ENCODE measurements at regions not wholly inside any gene's neighbourhood (a gene's known extent, or its start where the extent isn't known, plus 50 kb on each side); places are given as distances from the start of the nearest gene placed in this dataset.

- Mint-ChIP-seq H3K4me3 (no peak overlapping the region), H3K4me1 (ENCODE audit: low read depth) (no peaks in the 10 kb centered on the region), H3K27me3 (no peaks in the 10 kb centered on the region), H3K27ac (no peak overlapping the region), H3K36me3 (ENCODE audit: low read depth) (no peaks in the 10 kb centered on the region), H3K9me3 (no peaks in the 10 kb centered on the region)
- ChIA-PET CTCF (no interaction called here), POLR2A (no interaction called here)
- Histone ChIP-seq H3K4me3 (ENCODE audit: low read length) (no peak overlapping the region), H3K9me3 (ENCODE audit: control insufficient read depth in 1 of 2, insufficient read depth in 1 of 2, low read length in 2 of 2) (no peaks in the 10 kb centered on the region), H3K27me3 (ENCODE audit: control insufficient read depth in 1 of 2, insufficient read depth in 2 of 2, low read length in 2 of 2) (no peaks in the 10 kb centered on the region), H3K4me1 (ENCODE audit: insufficient read depth, low read length) (no peaks in the 10 kb centered on the region), H3K27ac (ENCODE audit: low read depth in 1 of 2, low read length in 2 of 2) (no peak overlapping the region), H3K36me3 (ENCODE audit: insufficient read depth, low read length) (no peaks in the 10 kb centered on the region)
- no peak for ATAC-seq (ENCODE audit: poor library complexity)
- TF ChIP-seq CTCF (IDR thresholded peaks at IDR 0.05), result no peak
- DNase-seq, result no peak
- intact Hi-C loops (cut with DNase I, micrococcal nuclease), result no loop called here
These were observed 208.8 kb downstream of the TLE4 start for GRCh38 chr9:79780559-79780958.

- H3K27ac Mint-ChIP-seq, result no peak overlapping the region
- CTCF ChIA-PET, result no interaction called here
- Histone ChIP-seq H3K4me3 (ENCODE audit: low read length) (no peak overlapping the region), H3K27me3 (ENCODE audit: control insufficient read depth in 1 of 2, insufficient read depth in 2 of 2, low read length in 2 of 2) (no peaks in the 10 kb centered on the region), H3K36me3 (ENCODE audit: insufficient read depth, low read length) (no peaks in the 10 kb centered on the region), H3K9me3 (ENCODE audit: control insufficient read depth in 1 of 2, insufficient read depth in 1 of 2, low read length in 2 of 2) (no peaks in the 10 kb centered on the region), H3K4me1 (ENCODE audit: insufficient read depth, low read length) (no peaks in the 10 kb centered on the region), H3K27ac (ENCODE audit: low read depth in 1 of 2, low read length in 2 of 2) (no peak overlapping the region)
- H3K4me3 Mint-ChIP-seq, result no peak overlapping the region
- H3K4me1 Mint-ChIP-seq (ENCODE audit: low read depth), result no peaks in the 10 kb centered on the region
- DNase-seq, result no peak
- no peak for ATAC-seq (ENCODE audit: poor library complexity)
- intact Hi-C loops (cut with DNase I, micrococcal nuclease), result no loop called here
- no peaks in the 10 kb centered on the region for H3K9me3 Mint-ChIP-seq
- no peaks in the 10 kb centered on the region for H3K36me3 Mint-ChIP-seq (ENCODE audit: low read depth)
- no peaks in the 10 kb centered on the region for H3K27me3 Mint-ChIP-seq
- POLR2A ChIA-PET, result no interaction called here
- TF ChIP-seq CTCF (IDR thresholded peaks at IDR 0.05), result no peak
These were observed 208.1 kb downstream of the TLE4 start for GRCh38 chr9:79779901-79780300.

GRCh38 chr9:79778581-79778980 lies 206.8 kb downstream of the TLE4 start:
- ATAC-seq (ENCODE audit: poor library complexity), result no peak

More at GRCh38 chr9:79778581-79778980, 206.8 kb downstream of the TLE4 start:
- Histone ChIP-seq H3K4me3 (ENCODE audit: low read length) (no peak overlapping the region), H3K27ac (ENCODE audit: low read depth in 1 of 2, low read length in 2 of 2) (no peak overlapping the region), H3K9me3 (ENCODE audit: control insufficient read depth in 1 of 2, insufficient read depth in 1 of 2, low read length in 2 of 2) (no peaks in the 10 kb centered on the region), H3K36me3 (ENCODE audit: insufficient read depth, low read length) (no peaks in the 10 kb centered on the region), H3K4me1 (ENCODE audit: insufficient read depth, low read length) (no peaks in the 10 kb centered on the region), H3K27me3 (ENCODE audit: control insufficient read depth in 1 of 2, insufficient read depth in 2 of 2, low read length in 2 of 2) (no peaks in the 10 kb centered on the region)
- TF ChIP-seq CTCF (IDR thresholded peaks at IDR 0.05), result no peak
- ChIA-PET POLR2A (interaction anchor here (0.6 kb wide), 1 partner anchor 133 kb away, joined by 3 read pairs; no protein-coding TSS in a partner anchor), CTCF (interaction anchor here (1.1 kb wide), 1 partner anchor 21 kb away, joined by 3 read pairs; no protein-coding TSS in a partner anchor)
- DNase-seq, result no peak
- Mint-ChIP-seq H3K4me3 (no peak overlapping the region), H3K27ac (no peak overlapping the region), H3K4me1 (ENCODE audit: low read depth) (no peaks in the 10 kb centered on the region), H3K9me3 (no peaks in the 10 kb centered on the region), H3K36me3 (ENCODE audit: low read depth) (no peaks in the 10 kb centered on the region), H3K27me3 (no peaks in the 10 kb centered on the region)
- intact Hi-C loops (cut with DNase I, micrococcal nuclease), result no loop called here

Measured in CD4-positive, alpha-beta T cell (primary cell).